ENCODE measurements at regions not wholly inside any gene's neighbourhood (a gene's known extent, or its start where the extent isn't known, plus 50 kb on each side); places are given as distances from the start of the nearest gene placed in this dataset.

DNA sequence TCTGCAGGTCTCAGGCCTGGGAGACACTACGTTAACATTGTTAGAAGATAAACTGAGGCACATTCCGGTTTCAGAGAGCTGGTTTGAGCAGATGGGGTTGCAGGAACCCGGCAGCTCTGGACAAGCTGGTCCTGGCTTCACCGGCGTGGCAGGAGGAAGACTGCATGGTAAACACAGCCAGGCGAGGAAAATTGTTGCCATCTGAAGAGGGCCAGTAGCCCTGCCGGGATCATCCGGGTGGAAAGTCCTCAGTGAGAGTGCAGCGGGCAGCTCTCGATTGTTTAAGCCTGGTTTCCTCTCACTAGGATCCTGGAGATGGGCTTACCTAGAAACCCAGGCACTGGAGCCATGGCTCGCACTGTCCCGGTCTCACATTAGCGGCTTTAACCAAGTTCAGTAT lies 226.9 kb downstream of the IRX2 start:
- no peak for ATAC-seq (ENCODE audit: low read depth in 2 of 2)
- H3K27ac Mint-ChIP-seq = no peak overlapping the region
- no peaks in the 10 kb centered on the region for H3K27me3 Mint-ChIP-seq
- no peak for DNase-seq
- peak overlapping the region in 1 of 8 donors; percentile 45 for H3K4me3 Mint-ChIP-seq
- no peaks in the 10 kb centered on the region for H3K36me3 Mint-ChIP-seq
- H3K9me3 Mint-ChIP-seq = peaks cover 0 to 9% (median 7%) of the 10 kb centered on the region in 7 donors
- no peaks in the 10 kb centered on the region for H3K4me1 Mint-ChIP-seq

DNA sequence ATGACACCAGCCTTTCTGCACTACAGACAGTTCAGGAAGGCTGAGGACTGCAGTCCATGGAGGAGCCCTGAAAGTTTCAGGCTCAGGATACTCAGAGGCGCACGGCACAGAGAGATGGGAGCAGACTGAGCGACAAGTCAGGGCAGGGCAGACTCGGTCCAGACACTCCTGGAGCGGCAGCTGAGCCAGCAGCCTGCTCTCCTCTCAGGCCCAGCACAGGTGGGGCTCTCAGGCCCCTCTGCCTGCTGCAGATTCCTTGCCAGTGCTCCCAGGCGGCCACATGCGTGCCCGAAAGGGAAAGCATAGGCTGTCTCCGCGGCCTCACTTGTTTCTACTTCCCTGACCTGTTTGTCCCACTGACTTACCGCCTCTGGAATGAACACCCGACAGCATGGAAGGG lies 228.3 kb downstream of the IRX2 start:
- DNase-seq (no peak), ATAC-seq (ENCODE audit: low read depth in 2 of 2) (no peak)
- Mint-ChIP-seq H3K27me3 (no peaks in the 10 kb centered on the region), H3K4me1 (no peaks in the 10 kb centered on the region), H3K36me3 (no peaks in the 10 kb centered on the region), H3K9me3 (peaks cover 0 to 12% (median 5%) of the 10 kb centered on the region in 7 donors), H3K27ac (no peak overlapping the region), H3K4me3 (no peak overlapping the region)

DNA sequence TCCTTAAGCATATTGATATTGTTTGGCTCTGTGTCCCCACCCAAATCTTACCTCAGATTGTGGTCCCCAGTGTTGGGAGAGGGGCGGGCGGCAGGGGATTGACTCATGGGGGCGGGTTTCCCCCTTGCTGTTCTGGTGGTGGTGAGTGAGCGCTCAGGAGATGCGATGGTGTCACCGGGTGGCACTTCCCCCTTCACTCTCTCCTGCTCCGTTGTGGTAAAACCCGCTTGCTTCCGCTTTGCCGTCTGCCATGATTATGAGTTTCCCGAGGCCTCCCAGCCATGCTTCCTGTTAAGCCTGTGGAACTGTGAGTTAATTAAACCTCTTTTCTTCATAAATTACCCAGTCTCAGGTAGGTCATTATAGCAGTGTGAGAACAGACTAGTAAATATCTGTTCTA lies 229.1 kb downstream of the IRX2 start:
- DNase-seq = no peak
- Mint-ChIP-seq H3K27ac (no peak overlapping the region), H3K36me3 (no peaks in the 10 kb centered on the region), H3K4me3 (no peak overlapping the region), H3K9me3 (peaks cover 0 to 12% (median 5%) of the 10 kb centered on the region in 7 donors), H3K27me3 (no peaks in the 10 kb centered on the region), H3K4me1 (no peaks in the 10 kb centered on the region)
- ATAC-seq (ENCODE audit: low read depth in 2 of 2) = no peak

DNA sequence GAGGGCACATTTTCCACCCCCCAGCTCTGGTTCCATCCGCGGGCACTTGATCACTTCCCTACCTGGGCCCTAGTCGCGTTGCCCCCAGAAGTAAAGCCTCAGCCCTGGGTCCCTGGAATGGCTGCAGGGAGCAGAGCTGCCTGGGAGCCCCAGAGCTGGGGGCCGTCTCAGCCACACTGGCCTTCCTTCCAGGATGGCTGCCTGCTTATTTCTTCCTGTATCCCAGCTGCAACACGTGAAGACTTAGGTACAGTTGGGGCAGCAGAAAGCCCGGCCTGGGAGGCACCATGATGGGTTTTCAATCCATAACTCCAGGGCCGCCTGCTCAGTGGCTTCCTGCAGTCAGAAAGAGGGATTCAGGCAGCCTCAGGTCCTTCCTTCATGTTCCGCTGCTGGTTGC lies 232.3 kb downstream of the IRX2 start:
- Mint-ChIP-seq H3K36me3 (no peaks in the 10 kb centered on the region), H3K4me3 (no peak overlapping the region), H3K27me3 (no peaks in the 10 kb centered on the region), H3K27ac (no peak overlapping the region), H3K9me3 (peaks cover 1 to 6% (median 3%) of the 10 kb centered on the region in 7 donors), H3K4me1 (no peaks in the 10 kb centered on the region)
- DNase-seq (no peak), ATAC-seq (ENCODE audit: low read depth in 2 of 2) (no peak)

DNA sequence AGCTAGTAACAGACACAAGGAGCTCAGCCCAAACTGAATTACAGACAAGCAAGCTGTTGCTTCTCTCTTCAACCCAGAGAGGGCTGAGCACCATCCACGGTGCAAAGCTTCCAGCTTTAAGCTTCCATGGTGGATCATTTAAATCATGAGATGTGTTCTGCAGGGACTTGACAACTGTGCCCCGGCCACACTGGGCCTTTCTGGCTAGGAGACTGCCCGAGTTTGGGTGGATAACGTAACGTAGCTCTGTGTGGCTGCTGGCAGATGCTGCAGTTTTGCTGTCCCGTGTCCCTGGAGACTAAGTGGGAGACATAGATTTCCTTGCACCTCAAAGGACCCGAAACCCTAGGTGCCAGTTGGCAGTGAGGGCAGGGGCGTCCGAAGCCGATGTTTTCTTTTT lies 234.0 kb downstream of the IRX2 start:
- no peak for DNase-seq

DNA sequence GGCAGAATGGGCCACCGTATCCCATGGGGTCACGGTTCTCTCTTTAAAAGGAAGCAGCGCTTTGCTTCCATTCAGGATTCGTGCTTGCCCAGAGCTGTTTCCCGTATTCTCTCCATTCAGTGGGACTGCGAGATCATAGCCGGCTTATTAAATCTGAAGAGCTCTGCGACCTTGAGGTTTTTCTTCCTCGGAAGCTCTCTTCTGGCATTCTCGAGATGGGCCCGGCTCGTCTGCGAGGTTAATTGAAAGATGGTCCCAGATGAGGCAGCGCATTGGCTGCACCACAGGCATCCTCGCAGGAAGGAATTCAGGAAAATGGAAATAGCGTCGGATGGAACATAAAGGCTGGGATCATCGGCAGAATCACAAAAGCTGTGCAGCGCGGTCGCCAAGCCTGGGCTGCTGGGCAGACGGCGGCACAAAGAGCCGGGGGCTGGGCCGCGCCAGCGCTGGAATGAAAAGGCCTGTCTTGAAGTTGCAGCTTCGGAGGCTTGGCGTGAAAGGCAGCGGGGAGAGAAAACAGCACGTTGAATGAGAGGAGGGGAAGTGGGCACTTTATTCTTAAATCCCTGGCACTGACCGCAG lies 236.2 kb downstream of the IRX2 start:
- Mint-ChIP-seq H3K27me3 (no peaks in the 10 kb centered on the region), H3K36me3 (peaks cover 0 to under 1% of the 10 kb centered on the region in 2 donors), H3K4me1 (no peaks in the 10 kb centered on the region), H3K4me3 (no peak overlapping the region), H3K27ac (no peak overlapping the region), H3K9me3 (peaks cover 0 to 8% (median 5%) of the 10 kb centered on the region in 7 donors)
- DNase-seq = no peak
- ATAC-seq (ENCODE audit: low read depth in 2 of 2) = no peak

More for the DNA sequence above, 234.0 kb downstream of the IRX2 start:
- no peak for ATAC-seq (ENCODE audit: low read depth in 2 of 2)
- H3K27me3 Mint-ChIP-seq = no peaks in the 10 kb centered on the region
- H3K4me3 Mint-ChIP-seq = no peak overlapping the region
- H3K36me3 Mint-ChIP-seq = no peaks in the 10 kb centered on the region
- H3K9me3 Mint-ChIP-seq = peaks cover under 1 to 6% (median 3%) of the 10 kb centered on the region in 7 donors
- H3K4me1 Mint-ChIP-seq = no peaks in the 10 kb centered on the region
- no peak overlapping the region for H3K27ac Mint-ChIP-seq

DNA sequence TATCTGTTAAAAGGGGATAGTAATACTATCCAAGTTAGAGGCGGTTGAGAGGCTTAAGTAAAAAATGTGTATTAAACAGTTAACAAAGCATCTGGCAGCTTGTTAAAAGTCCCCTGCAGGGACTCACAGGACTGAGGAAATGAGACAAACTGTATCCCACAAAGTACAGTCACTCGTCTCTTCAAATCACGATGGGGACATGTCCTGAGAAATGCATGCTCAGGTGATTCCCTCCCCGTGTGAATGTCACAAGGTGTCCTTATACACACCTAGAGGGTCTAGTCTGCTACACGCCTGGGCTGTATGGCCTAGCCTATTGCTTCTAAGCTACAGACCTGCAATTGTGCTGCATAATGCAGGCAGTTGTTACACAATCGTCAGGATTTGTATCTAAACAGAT lies 237.0 kb downstream of the IRX2 start:
- Mint-ChIP-seq H3K9me3 (peaks cover 1 to 11% (median 5%) of the 10 kb centered on the region in 7 donors), H3K27ac (peak overlapping the region in 1 of 6 donors; percentile 12)
- no peak for ATAC-seq (ENCODE audit: low read depth in 2 of 2)

DNA sequence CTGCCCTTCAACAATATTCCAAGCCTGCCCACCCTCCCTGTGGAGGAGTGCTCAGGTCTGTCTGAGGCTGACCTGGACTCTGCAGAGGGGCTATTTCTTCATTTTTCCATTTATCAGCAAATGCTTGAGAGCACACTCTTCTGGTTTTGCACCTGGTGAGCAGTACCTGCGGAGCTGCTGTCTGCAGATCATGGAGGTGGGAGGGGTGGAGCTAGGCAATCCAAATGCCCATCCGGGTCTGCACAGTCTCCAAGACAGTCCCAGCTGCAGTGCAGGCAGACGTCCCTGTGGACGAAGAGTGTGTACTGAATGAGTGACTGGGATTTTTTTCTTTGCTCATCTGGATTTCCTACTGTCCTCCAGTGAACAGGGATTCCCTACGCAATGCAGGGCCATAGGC lies 239.8 kb downstream of the IRX2 start:
- no peaks in the 10 kb centered on the region for H3K27me3 Mint-ChIP-seq
- no peak for ATAC-seq (ENCODE audit: low read depth in 2 of 2)

More for the DNA sequence above, 237.0 kb downstream of the IRX2 start:
- Mint-ChIP-seq H3K4me3 (no peak overlapping the region), H3K27me3 (no peaks in the 10 kb centered on the region), H3K36me3 (peaks cover 0 to 8% of the 10 kb centered on the region in 2 donors), H3K4me1 (no peaks in the 10 kb centered on the region)
- DNase-seq = no peak

DNA sequence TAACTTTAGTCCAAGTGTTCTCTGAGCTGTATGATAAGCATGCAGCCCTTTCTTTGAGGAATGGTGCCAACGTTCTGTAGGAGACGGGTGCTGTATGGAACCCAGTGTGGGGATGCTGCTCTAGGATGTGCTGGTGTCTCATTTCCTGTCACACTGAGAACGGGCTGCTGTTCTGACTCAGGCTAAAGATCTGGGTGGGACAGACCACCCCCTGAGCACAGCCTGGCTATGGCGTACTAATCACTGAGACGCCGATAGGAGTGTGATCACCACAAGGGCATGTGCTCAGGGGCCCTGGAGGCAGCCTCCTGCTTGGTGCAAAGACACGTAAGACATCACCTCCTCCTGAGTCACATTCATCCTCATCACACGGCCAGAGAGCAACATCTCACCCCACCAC lies 240.4 kb downstream of the IRX2 start:
- DNase-seq (no peak), ATAC-seq (ENCODE audit: low read depth in 2 of 2) (no peak)
- Mint-ChIP-seq H3K36me3 (peaks cover 0 to 11% of the 10 kb centered on the region in 2 donors), H3K4me3 (no peak overlapping the region), H3K9me3 (peaks cover 4 to 14% (median 6%) of the 10 kb centered on the region in 7 donors), H3K27ac (no peak overlapping the region), H3K4me1 (no peaks in the 10 kb centered on the region), H3K27me3 (no peaks in the 10 kb centered on the region)

More for the DNA sequence above, 239.8 kb downstream of the IRX2 start:
- Mint-ChIP-seq H3K4me1 (no peaks in the 10 kb centered on the region), H3K4me3 (no peak overlapping the region), H3K36me3 (peaks cover 0 to 11% of the 10 kb centered on the region in 2 donors), H3K27ac (no peak overlapping the region), H3K9me3 (peaks cover 4 to 14% (median 6%) of the 10 kb centered on the region in 7 donors)
- no peak for DNase-seq

DNA sequence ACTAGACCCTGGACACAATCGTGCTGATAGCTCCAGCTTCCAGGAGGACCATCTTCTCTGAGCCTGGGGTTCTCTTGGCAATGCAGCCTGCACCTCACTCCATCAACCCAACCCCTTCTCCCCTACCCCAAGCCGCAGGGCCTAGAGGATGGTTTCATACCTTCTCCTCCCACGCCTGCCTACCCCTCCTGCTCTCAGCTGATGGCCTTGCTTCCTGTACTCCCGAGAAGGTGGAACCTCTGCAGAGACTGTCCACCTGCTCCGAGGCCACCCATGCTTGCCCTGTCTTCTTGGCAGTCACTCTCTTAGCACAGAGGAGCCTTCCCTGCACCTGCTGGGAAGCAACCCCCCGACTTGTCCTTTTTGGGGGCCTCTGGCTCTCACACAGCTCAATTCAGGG lies 241.9 kb downstream of the IRX2 start:
- Mint-ChIP-seq H3K9me3 (peaks cover 4 to 14% (median 5%) of the 10 kb centered on the region in 7 donors), H3K27me3 (no peaks in the 10 kb centered on the region), H3K36me3 (peaks cover 0 to 11% of the 10 kb centered on the region in 2 donors), H3K27ac (no peak overlapping the region), H3K4me1 (no peaks in the 10 kb centered on the region), H3K4me3 (no peak overlapping the region)
- no peak for ATAC-seq (ENCODE audit: low read depth in 2 of 2)
- DNase-seq = no peak

DNA sequence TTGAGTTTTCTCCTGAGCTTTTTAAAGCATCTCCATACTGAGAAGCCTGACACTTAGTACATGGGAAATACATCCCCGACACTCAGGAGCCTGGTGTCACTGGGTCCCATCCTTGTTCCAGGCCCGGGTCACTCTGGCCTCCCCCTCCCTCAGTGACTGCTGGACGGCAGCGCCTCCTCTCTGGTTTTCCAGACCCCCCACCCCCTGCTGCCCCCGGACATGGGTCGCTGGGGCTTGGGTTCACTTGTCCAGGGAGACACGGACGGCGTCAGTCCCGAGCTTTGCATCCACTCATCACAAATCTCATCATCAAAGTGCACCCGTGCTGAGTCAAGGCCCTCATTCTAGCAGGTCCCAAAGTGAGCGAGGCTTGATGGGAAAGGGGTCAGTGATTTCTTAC lies 243.0 kb downstream of the IRX2 start:
- Mint-ChIP-seq H3K4me3 (no peak overlapping the region), H3K36me3 (peaks cover 0 to 11% of the 10 kb centered on the region in 2 donors), H3K9me3 (peaks cover 4 to 14% (median 5%) of the 10 kb centered on the region in 7 donors), H3K4me1 (no peaks in the 10 kb centered on the region), H3K27me3 (no peaks in the 10 kb centered on the region), H3K27ac (no peak overlapping the region)
- DNase-seq = no peak
- ATAC-seq (ENCODE audit: low read depth in 2 of 2) = no peak

DNA sequence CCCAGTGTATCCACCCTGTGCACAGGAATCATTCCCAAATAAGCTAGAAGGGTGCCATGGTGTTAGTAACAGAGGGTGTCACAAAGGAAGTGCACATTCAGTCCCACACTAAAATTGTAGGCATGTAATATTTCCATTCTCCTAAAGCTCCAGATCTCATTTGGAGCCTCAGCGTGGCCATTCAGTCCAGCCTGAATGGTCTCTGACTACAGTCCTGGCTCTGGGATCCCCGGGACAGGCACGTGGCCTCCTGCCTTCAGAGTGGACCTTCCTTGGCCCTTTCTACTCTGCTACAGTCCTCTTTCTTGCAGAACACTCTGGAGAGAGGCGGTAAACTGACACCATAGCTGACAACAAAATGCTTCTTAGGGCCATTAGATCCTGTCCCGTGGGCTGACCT lies 243.9 kb downstream of the IRX2 start:
- peaks cover 0 to 11% of the 10 kb centered on the region in 2 donors for H3K36me3 Mint-ChIP-seq
- no peaks in the 10 kb centered on the region for H3K4me1 Mint-ChIP-seq
- no peak overlapping the region for H3K4me3 Mint-ChIP-seq

DNA sequence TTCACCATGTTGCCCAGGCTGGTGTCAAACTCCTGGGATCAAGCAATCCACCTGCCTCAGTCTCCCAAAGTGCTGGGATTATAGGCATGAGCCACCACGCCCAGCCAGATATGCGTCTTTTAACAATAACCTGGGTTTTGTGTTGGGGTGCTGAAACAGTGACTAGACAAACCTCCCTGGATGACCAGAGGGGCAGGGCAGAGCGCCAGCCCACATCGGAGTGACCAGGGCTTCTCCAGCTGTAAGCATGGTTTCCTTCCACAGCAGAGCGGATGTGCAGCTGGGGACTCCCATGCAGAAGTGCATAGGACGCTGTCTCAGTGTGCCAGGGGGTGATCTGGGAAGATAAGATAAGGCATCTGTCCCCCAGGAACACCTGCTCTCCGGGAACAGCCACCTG lies 244.9 kb downstream of the IRX2 start:
- no peaks in the 10 kb centered on the region for H3K27me3 Mint-ChIP-seq

More for the DNA sequence above, 243.9 kb downstream of the IRX2 start:
- DNase-seq = no peak
- Mint-ChIP-seq H3K27ac (no peak overlapping the region), H3K9me3 (peaks cover 4 to 14% (median 7%) of the 10 kb centered on the region in 7 donors), H3K27me3 (no peaks in the 10 kb centered on the region)
- no peak for ATAC-seq (ENCODE audit: low read depth in 2 of 2)

DNA sequence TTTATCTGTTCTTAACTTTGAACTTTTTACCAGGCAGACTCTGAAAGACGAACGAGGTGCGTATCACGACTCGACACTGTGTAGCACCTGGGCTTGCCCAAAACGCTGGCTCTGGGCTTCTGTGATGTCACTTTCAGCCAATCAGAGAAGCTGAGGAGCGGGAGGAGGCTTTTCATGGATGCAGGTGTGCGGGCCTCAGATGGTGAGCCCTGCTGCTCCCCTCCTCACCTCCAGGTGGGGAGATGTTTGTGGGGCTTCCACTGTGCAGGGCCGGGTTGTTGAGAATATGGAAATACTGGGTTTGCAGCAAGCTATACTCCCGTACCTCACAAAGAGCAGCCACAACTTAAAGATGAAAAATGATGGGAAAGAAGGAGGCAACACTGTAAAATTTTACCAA lies 246.3 kb downstream of the IRX2 start:
- Mint-ChIP-seq H3K27ac (no peak overlapping the region), H3K27me3 (no peaks in the 10 kb centered on the region)

More for the DNA sequence above, 244.9 kb downstream of the IRX2 start:
- H3K9me3 Mint-ChIP-seq = peaks cover 4 to 14% (median 9%) of the 10 kb centered on the region in 7 donors
- H3K36me3 Mint-ChIP-seq = peaks cover 0 to 11% of the 10 kb centered on the region in 2 donors
- DNase-seq (no peak), ATAC-seq (ENCODE audit: low read depth in 2 of 2) (no peak)
- H3K4me3 Mint-ChIP-seq = no peak overlapping the region
- no peak overlapping the region for H3K27ac Mint-ChIP-seq
- H3K4me1 Mint-ChIP-seq = no peaks in the 10 kb centered on the region

More for the DNA sequence above, 246.3 kb downstream of the IRX2 start:
- DNase-seq (no peak), ATAC-seq (ENCODE audit: low read depth in 2 of 2) (no peak)
- peaks cover 0 to 10% of the 10 kb centered on the region in 2 donors for H3K36me3 Mint-ChIP-seq
- no peak overlapping the region for H3K4me3 Mint-ChIP-seq
- no peaks in the 10 kb centered on the region for H3K4me1 Mint-ChIP-seq
- H3K9me3 Mint-ChIP-seq = peaks cover 4 to 14% (median 9%) of the 10 kb centered on the region in 7 donors
